KOPT-K1 (cell line): ENCODE measurements at regions not wholly inside any gene's neighbourhood (a gene's known extent, or its start where the extent isn't known, plus 50 kb on each side); places are given as distances from the start of the nearest gene placed in this dataset.

Experiments used
- H3K27ac ChIP-seq: fragments of 200-600 bp; sonication (generic); 2 replicates; pipeline ENCODE4 v1.5.1; 2016; ENCODE audit warnings: antibody characterized with exemption, mild to moderate bottlenecking, low read depth, low read length; ENCODE audit not compliant: poor library complexity, severe bottlenecking
- H3K36me3 ChIP-seq: fragments of 200-600 bp; sonication (generic); 2 replicates; pipeline ENCODE4 v1.5.1; 2017; ENCODE audit warnings: antibody characterized with exemption, mild to moderate bottlenecking, low read length, moderate library complexity; ENCODE audit not compliant: insufficient read depth
- H3K9me3 ChIP-seq: fragments of 200-600 bp; sonication (generic); 2 replicates; pipeline ENCODE4 v1.5.1; 2017; ENCODE audit warnings: antibody characterized with exemption, low read length, mild to moderate bottlenecking; ENCODE audit not compliant: insufficient read depth, poor library complexity, severe bottlenecking

- Histone ChIP-seq H3K36me3 (no peaks in the 10 kb centered on the region), H3K9me3 (no peaks in the 10 kb centered on the region), H3K27ac (no peak overlapping the region)
These were observed 570.4 kb downstream of the TCERG1L start for GRCh38 chr10:130740915-130741750.

DNA sequence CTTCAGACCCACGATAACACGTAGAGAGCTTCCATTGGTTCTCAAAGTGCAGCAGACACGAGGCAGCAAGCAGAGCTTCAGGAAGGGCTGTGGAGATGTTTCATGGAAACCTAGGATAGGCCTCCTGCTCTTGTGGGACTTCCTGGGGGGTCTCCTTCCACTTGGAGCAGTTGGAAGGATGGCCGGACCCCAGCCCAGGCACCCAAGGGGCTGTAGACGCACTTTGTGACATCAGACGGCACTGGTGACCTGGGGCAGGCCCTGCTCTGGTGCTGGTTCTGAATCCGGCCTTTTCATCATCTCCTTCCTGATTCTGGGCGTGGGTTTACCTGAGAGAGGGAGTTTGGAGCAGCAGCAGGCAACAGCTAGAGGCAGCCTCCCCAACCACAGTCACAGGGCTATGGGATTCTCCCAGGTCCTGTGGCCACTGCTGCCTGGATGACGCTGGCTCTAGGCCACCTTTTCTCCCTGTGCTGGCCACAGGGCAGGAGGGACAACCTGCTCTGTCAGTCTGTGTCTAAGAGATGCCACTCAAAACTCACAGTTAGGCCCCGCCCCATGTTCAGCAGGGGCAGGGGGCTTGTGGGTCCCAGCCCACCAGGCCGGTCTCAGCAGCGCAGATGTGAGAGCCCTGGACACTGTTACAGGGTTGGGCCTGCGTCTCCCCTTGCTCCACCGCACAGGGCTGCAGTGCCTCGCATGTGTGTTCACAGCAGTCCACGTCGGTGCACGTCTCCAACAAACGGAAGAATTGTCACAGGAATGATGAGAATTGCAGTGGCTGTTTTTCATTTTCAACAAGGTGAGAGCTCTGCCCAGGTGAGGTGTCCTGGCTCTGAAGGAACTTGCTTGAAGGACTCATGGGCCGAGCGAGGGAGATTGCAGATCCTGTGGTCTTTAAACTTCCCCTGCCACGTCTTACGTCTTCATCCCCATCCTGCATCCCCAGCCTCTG lies 569.3 kb downstream of the TCERG1L start:
- Histone ChIP-seq H3K9me3 (no peaks in the 10 kb centered on the region), H3K36me3 (no peaks in the 10 kb centered on the region), H3K27ac (no peak overlapping the region)

- no peak overlapping the region for H3K27ac ChIP-seq
- H3K36me3 ChIP-seq = no peaks in the 10 kb centered on the region
- H3K9me3 ChIP-seq = no peaks in the 10 kb centered on the region
These were observed 568.4 kb downstream of the TCERG1L start for GRCh38 chr10:130742941-130743675.

DNA sequence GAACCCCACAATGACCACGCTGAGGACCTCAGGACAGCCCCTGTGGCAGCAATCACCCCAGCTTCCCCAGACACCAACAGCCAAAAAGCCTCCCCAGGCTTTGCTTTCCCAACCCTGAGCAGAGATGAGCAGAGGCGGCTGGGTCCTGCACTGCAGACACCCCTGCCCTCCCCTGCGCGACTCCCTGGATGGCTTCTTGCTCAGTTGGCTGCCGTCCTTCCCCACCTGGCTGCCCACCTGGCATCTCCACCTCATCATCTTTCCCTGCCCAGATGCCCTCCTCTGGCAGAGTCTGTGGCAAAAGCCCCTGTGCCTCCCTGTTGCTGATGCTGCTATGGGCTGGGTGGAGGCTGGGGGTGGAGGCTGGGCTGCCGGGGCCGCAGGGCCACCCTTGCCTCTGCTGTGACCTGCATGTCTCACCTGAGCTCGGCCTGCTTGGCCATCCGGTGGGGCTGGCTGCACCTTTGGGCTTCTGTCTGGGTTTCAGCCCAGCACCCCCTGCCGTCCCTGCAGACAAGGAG lies 567.7 kb downstream of the TCERG1L start:
- no peaks in the 10 kb centered on the region for H3K9me3 ChIP-seq

GRCh38 chr10:130744631-130745030 lies 566.9 kb downstream of the TCERG1L start:
- Histone ChIP-seq H3K9me3 (no peaks in the 10 kb centered on the region), H3K36me3 (no peaks in the 10 kb centered on the region), H3K27ac (no peak overlapping the region)

More for the DNA sequence above, 567.7 kb downstream of the TCERG1L start:
- Histone ChIP-seq H3K27ac (no peak overlapping the region), H3K36me3 (no peaks in the 10 kb centered on the region)

GRCh38 chr10:130745251-130745650 lies 566.3 kb downstream of the TCERG1L start:
- Histone ChIP-seq H3K36me3 (no peaks in the 10 kb centered on the region), H3K9me3 (no peaks in the 10 kb centered on the region), H3K27ac (no peak overlapping the region)

- no peaks in the 10 kb centered on the region for H3K36me3 ChIP-seq
- H3K27ac ChIP-seq = no peak overlapping the region
- H3K9me3 ChIP-seq = no peaks in the 10 kb centered on the region
These were observed 565.7 kb downstream of the TCERG1L start for GRCh38 chr10:130745821-130746220.

GRCh38 chr10:130746311-130746710 lies 565.2 kb downstream of the TCERG1L start:
- H3K9me3 ChIP-seq = no peaks in the 10 kb centered on the region
- H3K36me3 ChIP-seq = no peaks in the 10 kb centered on the region
- no peak overlapping the region for H3K27ac ChIP-seq

- no peaks in the 10 kb centered on the region for H3K9me3 ChIP-seq
- no peaks in the 10 kb centered on the region for H3K36me3 ChIP-seq
- H3K27ac ChIP-seq = no peak overlapping the region
These were observed 564.2 kb downstream of the TCERG1L start for GRCh38 chr10:130747356-130747755.

- Histone ChIP-seq H3K36me3 (no peaks in the 10 kb centered on the region), H3K9me3 (no peaks in the 10 kb centered on the region), H3K27ac (no peak overlapping the region)
These were observed 563.6 kb downstream of the TCERG1L start for GRCh38 chr10:130747946-130748345.

DNA sequence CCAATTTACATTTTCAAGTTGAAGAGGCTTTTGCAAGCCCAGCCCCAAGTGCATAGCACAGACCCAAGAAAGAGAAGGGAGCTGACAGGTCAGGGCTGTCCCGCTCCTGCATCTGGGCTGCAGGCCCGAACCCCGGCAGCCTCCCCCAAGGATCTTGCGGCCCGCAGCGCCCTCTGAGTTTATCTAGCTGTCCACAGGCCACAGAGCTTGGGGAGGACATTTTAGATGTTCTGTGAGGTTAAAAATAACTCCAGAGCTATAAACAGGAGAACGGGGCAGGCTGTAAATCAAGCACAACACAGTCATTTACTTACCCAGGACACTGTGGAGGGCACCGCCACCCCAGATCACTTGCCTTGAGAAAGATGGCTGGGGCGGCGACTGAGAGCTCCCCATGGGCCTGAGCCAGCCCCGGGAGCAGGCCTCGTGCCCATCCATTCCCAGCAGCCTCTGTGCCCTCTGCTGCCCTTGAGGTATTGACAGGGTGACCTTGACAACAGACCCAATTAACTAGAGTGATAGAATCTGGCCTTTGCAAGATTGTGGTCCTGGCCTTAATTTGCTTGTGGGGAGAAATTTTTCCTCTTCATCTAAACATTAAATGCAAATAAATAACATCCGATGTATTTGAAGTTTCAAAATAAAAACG lies 563.0 kb downstream of the TCERG1L start:
- no peaks in the 10 kb centered on the region for H3K9me3 ChIP-seq
- no peak overlapping the region for H3K27ac ChIP-seq
- H3K36me3 ChIP-seq = no peaks in the 10 kb centered on the region

GRCh38 chr10:130749911-130750310 lies 561.6 kb downstream of the TCERG1L start:
- Histone ChIP-seq H3K9me3 (no peaks in the 10 kb centered on the region), H3K36me3 (no peaks in the 10 kb centered on the region), H3K27ac (no peak overlapping the region)

- Histone ChIP-seq H3K9me3 (no peaks in the 10 kb centered on the region), H3K36me3 (no peaks in the 10 kb centered on the region), H3K27ac (no peak overlapping the region)
These were observed 561.1 kb downstream of the TCERG1L start for GRCh38 chr10:130750441-130750840.

GRCh38 chr10:130751106-130751840 lies 560.2 kb downstream of the TCERG1L start:
- H3K36me3 ChIP-seq = no peaks in the 10 kb centered on the region
- H3K9me3 ChIP-seq = no peaks in the 10 kb centered on the region
- no peak overlapping the region for H3K27ac ChIP-seq
